IPS-18c (cell line): ENCODE measurements at regions not wholly inside any gene's neighbourhood (a gene's known extent, or its start where the extent isn't known, plus 50 kb on each side); places are given as distances from the start of the nearest gene placed in this dataset.

ENCODE experiments used
- H3K4me3 ChIP-seq: 2 replicates; pipeline ENCODE4 v1.7.0; 2013; ENCODE audit warnings: low read depth, mild to moderate bottlenecking, low read length, moderate library complexity; ENCODE audit not compliant: insufficient read depth
- H3K9me3 ChIP-seq: one replicate; pipeline ENCODE4 v1.6.1; 2013; ENCODE audit warnings: mild to moderate bottlenecking, low read length, moderate library complexity; ENCODE audit not compliant: control insufficient read depth, insufficient read depth

- Histone ChIP-seq H3K4me3 (no peak overlapping the region), H3K9me3 (no peaks in the 10 kb centered on the region)
Measured at GRCh38 chr1:98454666-98455065, 206.9 kb upstream of the SNX7 start.

- Histone ChIP-seq H3K4me3 (no peak overlapping the region), H3K9me3 (no peaks in the 10 kb centered on the region)
Measured at GRCh38 chr1:98453066-98453465, 208.5 kb upstream of the SNX7 start.

DNA sequence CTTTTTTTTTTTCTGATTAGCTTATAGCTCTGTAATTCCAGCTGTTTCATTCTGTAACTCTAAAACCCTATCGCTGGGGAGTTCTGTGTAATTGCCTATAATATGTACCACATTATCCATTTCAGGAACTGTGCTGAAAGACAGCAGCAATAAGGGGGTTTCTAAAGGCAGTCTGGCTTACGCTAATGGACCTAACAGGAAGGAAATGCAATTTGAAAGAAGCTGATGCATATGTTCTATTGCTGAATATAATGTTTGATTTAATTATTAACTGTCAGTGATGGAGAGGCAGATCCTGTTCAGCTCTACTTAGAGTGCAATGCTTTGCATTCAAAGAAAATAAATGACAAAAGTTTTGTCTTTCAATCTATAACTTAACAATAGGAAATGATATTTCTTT is 209.4 kb upstream of the SNX7 start:
- Histone ChIP-seq H3K9me3 (no peaks in the 10 kb centered on the region), H3K4me3 (no peak overlapping the region)

GRCh38 chr1:98441281-98441680 is 220.2 kb upstream of the SNX7 start:
- no peak overlapping the region for H3K4me3 ChIP-seq
- H3K9me3 ChIP-seq: no peaks in the 10 kb centered on the region

DNA sequence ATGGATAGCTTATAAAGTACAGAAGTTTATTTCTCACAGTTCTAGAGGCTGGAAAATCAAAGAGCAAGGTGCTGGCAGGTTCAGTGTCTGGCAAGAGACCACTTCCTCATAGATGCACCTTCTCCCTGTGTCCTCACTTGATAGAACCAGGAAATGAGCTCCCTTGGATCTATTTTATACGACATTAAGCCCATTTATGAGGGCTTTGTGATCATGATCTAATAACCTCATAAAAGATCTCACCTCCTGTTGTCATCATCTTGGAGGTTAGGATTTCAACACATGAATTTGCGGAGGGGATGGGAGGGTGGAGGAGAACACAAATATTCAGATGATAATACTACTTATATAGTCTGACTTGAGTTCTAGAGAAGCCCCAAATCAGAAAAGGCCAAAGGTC is 222.1 kb upstream of the SNX7 start:
- Histone ChIP-seq H3K4me3 (no peak overlapping the region), H3K9me3 (no peaks in the 10 kb centered on the region)

- no peaks in the 10 kb centered on the region for H3K9me3 ChIP-seq
- no peak overlapping the region for H3K4me3 ChIP-seq
Measured at GRCh38 chr1:98437540-98437939, 224.0 kb upstream of the SNX7 start.

DNA sequence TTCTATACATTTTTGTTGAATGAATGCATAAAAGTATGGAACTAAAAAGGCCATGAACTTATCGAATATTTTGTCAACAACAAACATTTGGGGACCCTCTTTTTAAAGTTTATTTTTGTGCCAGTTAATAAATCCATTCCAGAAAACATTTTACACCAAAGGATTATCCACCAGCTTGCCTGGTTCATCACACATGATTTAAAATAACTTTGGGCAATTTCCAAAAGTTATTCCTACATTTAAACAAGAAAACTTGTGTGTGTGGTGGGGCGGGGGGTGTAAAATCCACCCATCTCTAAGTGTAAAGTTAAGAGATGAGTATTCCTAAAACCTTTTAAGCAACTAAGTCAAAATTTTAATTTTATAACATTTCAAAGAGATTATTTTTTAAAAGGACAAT is 224.5 kb upstream of the SNX7 start:
- H3K4me3 ChIP-seq: no peak overlapping the region
- H3K9me3 ChIP-seq: no peaks in the 10 kb centered on the region

GRCh38 chr1:98429965-98430443 is 231.5 kb upstream of the SNX7 start:
- H3K9me3 ChIP-seq: no peaks in the 10 kb centered on the region

DNA sequence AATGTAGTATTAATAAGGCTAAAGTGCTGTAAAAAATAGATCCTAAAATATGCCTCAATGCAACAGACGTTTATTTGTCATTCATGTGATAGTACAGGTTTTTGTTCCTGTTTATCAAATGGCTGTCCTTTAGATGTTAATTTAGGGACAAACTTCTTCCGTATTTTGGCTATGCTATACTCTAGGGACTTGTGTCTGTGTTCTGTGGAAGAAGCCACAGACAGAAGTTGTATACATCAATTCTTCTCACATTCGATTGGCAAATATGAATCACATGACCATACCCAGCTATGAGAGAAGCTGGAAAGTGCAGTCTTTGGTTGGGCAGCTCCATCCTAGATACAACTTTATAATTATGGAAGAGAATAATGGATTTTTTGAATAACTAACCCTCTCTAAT is 232.7 kb upstream of the SNX7 start:
- no peaks in the 10 kb centered on the region for H3K9me3 ChIP-seq
- no peak overlapping the region for H3K4me3 ChIP-seq

More at GRCh38 chr1:98429965-98430443, 231.5 kb upstream of the SNX7 start:
- H3K4me3 ChIP-seq: no peak overlapping the region

DNA sequence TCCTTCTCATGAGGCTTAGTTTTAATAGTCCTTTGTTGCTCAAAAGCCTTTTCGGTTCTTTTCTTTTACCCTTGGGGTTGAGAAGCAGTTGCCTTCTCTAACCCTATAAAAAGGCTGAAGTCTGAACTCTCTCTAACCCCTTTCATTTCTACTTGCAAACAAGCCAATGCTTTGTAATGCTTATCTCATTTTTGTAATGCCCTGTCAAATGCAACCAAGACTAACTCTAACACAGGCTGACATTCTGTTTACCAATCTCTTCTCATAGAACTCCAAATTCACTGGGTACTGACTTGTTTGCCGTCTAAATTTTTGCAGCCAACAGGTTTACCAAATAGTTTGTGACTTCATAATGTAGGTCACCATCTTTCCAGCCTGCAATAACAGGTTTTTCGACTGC is 233.9 kb upstream of the SNX7 start:
- Histone ChIP-seq H3K4me3 (no peak overlapping the region), H3K9me3 (no peaks in the 10 kb centered on the region)

GRCh38 chr1:98426092-98426491 is 235.4 kb upstream of the SNX7 start:
- Histone ChIP-seq H3K9me3 (no peaks in the 10 kb centered on the region), H3K4me3 (no peak overlapping the region)

GRCh38 chr1:98422816-98423215 is 238.7 kb upstream of the SNX7 start:
- Histone ChIP-seq H3K4me3 (no peak overlapping the region), H3K9me3 (no peaks in the 10 kb centered on the region)

GRCh38 chr1:98421085-98421435 is 240.5 kb upstream of the SNX7 start:
- Histone ChIP-seq H3K4me3 (no peak overlapping the region), H3K9me3 (no peaks in the 10 kb centered on the region)

GRCh38 chr1:98420376-98421084 is 241.0 kb upstream of the SNX7 start:
- Histone ChIP-seq H3K4me3 (no peak overlapping the region), H3K9me3 (no peaks in the 10 kb centered on the region)

- no peaks in the 10 kb centered on the region for H3K9me3 ChIP-seq
- no peak overlapping the region for H3K4me3 ChIP-seq
Measured at GRCh38 chr1:98417820-98418219, 243.7 kb upstream of the SNX7 start.

- Histone ChIP-seq H3K9me3 (no peaks in the 10 kb centered on the region), H3K4me3 (no peak overlapping the region)
Measured at GRCh38 chr1:98410082-98410481, 251.4 kb upstream of the SNX7 start.

DNA sequence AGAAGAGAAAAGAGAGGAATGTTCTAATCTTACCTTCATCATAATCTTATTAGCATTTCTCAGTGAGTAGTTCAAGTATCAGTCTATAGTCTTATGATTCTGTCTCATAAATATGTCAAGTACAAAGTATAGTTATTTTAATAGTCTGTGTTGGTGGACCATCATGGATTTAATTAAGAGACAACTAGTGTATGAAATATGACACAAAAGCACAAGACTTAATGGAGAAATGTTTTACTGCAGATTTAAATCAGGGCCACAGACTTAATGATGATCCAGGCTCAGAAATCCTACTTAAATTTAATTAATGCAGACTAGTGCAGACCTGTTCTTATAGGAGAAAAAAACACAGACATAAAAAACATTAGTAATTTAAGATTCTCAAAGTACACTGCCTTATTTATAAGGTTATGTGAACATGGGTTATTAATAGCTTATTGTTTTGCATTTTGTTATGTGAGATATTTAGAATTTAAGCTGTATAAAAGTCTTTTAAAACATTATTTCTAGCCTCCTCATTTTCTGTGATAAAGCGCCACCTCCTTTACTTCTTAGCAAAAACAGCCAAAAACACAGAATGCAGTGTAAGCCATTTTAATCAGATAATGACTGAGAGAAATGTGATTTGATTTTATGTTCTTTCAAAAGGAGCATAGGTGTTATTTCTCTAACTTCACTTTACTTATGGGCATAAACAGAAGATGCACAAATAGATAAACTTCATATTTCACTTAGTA is 255.0 kb upstream of the SNX7 start:
- no peak overlapping the region for H3K4me3 ChIP-seq

GRCh38 chr1:98405581-98406074 is 255.9 kb upstream of the SNX7 start:
- Histone ChIP-seq H3K4me3 (no peak overlapping the region), H3K9me3 (no peaks in the 10 kb centered on the region)

More for the DNA sequence above, 255.0 kb upstream of the SNX7 start:
- no peaks in the 10 kb centered on the region for H3K9me3 ChIP-seq
